Fibroblast of skin of right biceps (primary cell): ENCODE measurements at regions not wholly inside any gene's neighbourhood (a gene's known extent, or its start where the extent isn't known, plus 50 kb on each side); places are given as distances from the start of the nearest gene placed in this dataset.
"Not testable (repeated sequence)": the region's sequence is repeated elsewhere in the genome, so short reads cannot be mapped to it uniquely, and the experiment has no call there.

ENCODE experiments used
- DNase-seq: peaks from one replicate; pipeline ENCODE4 v3.0.0-alpha.2; 2013

GRCh38 chr11:109046284-109046992 lies 375.6 kb upstream of the C11orf87 start:
- no peak for DNase-seq

DNA sequence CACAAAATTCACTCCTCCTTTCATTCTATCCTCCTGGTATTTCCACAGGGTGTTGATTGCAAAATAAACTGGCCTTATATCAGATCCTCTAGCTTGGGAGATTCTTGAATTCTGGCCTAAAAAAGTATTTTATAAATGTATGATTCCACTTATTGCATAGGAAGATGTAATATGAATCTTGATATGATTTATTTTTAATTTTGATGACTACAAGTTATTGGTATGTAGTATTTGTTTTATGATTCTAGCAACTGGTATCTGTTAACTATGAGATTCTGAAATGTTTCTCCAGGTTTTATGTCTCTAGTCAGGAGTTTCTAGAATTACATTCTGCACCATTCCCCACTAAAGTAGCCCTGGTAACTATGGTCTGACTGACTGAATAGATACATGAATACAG lies 373.9 kb upstream of the C11orf87 start:
- DNase-seq = peak; percentile 66

DNA sequence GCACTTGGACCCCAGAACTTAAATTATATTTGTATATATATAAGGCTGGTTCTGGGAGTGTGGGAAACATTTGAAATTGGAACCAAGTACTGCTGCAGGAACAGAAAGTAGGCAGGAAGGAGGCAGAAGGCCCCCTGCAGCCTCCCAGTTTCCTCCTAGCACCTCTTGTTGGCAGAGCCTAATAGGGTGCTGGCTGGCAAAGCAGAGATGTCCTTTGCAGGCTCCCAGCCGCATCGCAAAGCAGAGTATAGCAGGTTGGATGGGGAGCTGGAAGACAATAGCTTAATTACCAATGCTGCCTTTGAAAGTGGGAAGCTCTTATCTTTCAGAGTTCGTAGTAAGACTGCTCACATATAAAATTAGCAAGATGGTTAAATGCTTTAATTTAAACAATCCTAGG lies 370.8 kb upstream of the C11orf87 start:
- DNase-seq = no peak

DNA sequence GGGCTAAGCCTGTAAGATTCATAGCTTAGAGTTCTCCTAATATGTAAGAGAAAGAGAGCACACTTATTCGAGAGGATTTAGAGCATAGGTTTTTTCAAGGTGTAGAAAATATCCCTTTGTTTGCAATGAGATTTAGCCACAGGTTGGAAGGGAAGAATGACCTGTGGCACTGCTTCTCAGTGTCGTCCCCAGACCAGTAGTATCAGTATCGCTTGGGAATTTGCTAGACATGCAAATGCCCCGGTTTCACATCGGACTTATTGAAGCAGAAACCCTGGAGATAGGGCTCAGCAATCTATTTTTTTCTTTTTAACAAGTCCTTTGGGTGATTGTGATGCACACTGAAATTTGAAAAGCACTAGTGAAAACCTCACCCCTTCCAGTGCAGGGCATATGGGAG lies 362.6 kb upstream of the C11orf87 start:
- no peak for DNase-seq

DNA sequence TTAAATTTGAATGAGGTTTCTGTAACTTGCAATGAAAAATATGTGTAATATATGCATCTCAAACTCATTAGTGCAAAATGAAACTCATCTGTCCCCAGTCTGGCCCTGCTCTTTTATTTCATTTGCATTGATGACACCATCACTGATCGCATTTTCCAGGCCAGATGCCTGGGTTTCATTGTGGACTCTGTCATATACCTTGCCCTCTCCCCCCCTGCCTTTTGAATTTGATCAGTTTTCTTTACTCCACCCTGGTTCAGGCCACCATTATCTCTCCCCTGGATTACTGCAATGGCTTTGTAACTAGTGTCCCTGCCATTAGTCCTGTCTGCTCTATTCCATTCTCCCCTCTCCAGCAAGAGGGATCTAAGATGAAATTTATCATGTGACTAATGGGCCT lies 360.6 kb upstream of the C11orf87 start:
- DNase-seq = no peak

- peak; percentile 51 for DNase-seq
These were observed 359.5 kb upstream of the C11orf87 start for GRCh38 chr11:109062445-109062844.

DNA sequence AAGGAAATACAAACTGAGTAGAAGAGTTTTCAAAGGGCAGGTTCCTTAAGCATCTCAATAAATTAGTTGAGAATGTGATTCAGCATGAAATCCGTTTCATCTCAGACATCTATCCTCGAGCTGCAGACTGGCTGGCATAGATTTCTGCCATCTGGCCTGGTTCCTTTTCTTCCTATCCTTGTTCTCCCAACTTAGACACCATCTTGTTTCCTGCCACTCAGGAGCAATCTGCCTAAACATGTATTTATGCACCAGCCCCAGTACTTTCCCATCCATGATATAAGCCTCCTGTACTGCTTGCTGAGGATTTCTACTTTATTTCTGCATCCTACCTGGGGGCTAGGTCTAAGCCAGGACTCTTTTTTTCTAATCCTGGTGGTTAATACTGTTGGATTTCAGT lies 359.1 kb upstream of the C11orf87 start:
- DNase-seq = no peak

- DNase-seq = not testable (repeated sequence)
These were observed 357.2 kb upstream of the C11orf87 start for GRCh38 chr11:109064618-109065311.

DNA sequence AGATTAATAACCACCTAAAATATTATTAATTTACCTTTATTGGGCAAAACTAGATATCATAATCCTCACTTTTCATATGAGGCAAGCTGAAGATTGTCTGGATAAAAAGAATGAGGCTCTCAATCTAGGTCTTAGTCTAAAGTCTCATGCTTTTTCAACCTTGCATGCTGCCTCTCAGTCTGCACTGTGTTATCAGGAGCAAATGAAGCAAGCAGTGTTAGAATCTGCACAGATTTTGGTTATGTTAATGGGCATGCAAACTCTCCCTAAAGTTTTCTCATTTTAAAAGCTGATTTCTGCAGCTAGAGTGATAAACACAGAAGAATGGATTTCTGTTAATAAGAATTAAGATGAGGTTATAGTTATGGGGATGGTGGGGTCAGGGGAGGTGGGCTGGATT lies 350.7 kb upstream of the C11orf87 start:
- no peak for DNase-seq

DNA sequence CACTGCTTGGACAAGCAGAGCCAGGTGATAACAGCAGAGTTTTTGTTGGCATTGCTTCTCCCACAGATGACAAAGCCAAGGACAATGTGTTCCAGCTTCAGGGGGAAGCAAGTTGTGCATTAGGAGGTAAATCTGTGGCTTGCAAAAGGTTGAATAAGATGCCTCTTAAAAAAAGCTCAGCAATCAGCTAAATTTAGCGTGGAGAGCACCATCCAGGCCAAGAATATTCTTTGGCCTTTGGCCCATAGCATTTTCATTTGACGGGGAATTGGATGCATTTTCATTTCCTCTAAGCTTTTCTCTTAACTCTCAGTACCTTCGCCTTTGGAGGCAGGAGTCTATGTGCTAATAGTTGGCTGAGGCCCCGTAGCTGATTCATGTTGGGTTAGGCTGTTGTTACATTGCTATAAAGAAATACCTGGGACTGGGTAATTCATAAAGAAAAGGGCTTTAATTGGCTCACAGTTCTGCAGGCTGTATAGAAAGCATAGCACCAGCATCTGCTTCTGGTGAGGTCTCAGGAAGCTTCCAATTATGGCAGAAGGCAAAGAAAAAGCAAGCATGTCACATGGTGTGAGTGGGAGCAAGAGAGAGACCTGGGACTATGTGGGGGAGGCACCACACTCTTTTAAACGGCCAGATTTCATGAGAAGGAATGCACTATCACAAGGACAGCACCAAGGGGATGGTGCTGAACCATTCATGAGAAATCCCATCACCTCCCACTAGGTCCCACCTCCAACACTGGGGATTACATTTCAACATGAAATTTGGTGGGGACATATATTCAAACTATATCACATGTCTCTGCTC lies 350.1 kb upstream of the C11orf87 start:
- peak; percentile 75 for DNase-seq

DNA sequence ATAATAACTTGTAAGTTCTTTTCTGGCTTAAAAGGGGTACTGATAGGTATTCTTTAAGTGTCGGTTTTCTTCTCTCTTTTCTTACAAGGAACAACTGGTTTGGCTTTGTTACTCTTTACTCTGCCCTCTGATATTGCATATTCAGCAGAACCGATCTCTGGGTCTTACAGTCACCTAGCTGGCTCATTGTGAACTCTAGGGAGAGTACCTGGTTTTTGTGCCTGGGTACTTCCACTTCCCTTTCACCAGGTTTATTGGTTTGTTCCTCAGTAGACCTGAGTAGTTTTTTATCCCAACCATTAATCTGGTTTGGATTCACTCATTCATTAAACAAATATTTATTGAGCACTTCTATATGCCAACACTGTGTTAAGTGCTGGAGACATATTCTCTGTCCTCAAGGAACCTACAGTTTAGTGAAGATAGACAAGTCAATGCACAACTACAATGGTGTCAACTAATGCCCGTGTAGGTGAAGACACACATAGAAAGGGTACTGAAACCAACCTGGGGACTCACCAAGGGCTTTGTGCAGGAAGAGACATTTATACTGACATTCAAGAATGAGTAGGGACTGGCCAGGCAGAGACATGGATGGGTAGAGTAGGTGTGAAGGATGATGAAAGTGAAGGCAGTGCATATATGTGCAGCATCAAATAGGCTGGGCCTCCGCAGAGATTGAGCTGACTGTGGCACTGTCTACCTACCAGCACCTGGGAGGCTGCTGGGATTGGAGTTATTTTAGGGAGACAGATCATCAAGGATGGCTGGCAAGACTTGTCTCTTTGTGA lies 348.8 kb upstream of the C11orf87 start:
- no peak for DNase-seq

DNA sequence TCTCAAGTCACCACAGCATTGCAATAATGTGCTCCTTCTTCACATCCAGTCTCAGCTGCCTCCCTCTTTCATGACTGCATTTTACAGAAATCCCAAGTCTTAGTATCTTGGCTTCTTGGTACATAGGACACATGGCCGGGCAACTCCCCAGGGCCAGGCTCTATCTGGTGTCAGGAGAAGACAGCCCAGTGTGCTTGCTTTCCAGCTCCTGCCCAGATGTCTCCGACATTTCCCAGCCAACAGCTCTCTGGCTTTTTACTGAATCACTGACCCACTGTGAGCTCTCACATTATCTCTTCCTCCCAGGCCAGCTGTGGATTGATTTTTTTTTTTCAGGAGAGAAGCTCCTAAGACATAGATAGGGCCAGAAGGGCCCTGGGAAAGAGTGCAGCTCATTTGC lies 346.0 kb upstream of the C11orf87 start:
- DNase-seq = no peak

GRCh38 chr11:109076870-109077269 lies 345.1 kb upstream of the C11orf87 start:
- no peak for DNase-seq

DNA sequence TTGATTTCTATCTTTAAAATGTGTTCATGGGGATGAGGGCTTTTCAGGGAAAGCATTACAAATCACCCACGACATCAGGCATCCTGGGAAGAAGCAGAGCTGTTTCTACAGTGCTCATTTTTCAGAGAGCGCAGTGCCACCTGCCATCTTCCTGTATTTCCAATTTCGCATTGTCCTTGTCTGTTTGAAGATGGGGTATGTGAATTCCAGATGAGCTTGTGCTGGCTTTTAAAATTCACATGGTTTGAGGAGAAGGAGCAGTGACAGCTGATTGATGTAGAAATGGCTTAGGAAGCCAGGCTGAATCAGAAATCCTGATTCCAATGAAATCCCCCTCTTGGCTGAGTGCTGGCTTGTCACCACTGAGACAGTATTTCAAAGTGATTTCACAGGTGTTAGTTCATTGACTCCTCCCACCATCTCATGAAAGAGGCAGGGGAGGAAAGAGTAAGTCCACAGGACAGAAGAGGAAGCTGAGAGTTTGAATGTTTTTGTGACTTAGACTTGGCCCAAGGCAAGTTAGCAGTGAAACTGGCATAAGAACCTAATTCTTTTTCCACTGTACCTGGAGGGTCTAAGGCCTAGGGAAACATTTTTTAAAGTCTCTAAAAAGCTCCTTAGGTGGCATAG lies 344.6 kb upstream of the C11orf87 start:
- no peak for DNase-seq

GRCh38 chr11:109085708-109086373 lies 336.1 kb upstream of the C11orf87 start:
- peak; percentile 20 for DNase-seq

DNA sequence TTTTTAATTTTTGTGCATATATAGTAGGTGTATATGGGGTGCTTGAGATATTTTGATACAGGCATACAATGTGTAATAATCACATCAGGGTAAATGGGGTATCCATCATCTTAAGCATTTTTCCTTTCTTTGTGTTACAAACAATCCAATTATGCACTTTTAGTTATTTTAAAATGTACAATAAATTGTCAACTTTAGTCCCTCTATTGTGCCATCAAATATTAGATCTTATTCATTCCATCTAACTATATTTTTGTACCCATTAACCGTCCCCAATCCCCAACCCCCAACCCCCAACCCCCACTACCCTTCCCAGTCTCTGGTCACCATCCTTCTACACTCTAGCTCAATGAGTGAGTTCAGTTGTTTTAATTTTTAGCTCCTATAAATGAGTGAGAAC lies 335.1 kb upstream of the C11orf87 start:
- no peak for DNase-seq

DNA sequence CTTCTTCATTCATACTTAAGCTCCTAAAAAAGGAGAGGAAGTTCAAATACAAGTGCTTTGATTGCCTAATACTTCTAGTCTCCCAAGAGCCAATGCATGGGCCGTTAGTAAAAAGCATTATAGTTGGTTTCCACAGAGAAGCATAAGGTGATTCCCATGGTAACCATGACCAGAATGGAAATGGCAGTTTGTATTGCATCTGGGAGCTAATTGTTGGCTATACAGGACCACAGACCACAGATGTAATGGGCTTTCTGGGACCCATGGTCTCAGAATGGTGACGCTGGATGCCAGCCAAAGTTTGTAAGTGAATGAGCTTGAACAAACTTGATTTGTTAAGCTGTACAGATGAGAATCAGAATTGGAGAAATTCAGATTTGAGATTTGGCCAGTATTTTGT lies 333.9 kb upstream of the C11orf87 start:
- no peak for DNase-seq

DNA sequence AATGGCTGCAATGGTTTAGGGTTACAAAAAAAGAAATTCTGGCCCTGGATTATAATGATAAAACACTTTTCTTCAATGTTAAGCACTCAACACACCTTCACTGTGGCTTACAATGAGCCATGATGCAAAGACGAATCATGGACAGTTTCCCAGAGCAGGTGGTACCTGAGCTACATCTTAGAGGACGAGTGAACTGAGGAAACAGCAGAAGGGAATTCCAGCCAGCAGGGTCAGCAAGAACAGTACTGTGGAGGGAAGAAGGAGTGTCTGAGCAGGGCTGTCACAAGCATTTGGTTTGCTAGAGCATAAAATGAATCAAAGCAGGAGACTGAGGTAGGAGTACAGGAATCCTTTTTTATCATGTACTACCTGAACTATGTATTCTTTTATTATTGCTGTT lies 332.8 kb upstream of the C11orf87 start:
- no peak for DNase-seq

DNA sequence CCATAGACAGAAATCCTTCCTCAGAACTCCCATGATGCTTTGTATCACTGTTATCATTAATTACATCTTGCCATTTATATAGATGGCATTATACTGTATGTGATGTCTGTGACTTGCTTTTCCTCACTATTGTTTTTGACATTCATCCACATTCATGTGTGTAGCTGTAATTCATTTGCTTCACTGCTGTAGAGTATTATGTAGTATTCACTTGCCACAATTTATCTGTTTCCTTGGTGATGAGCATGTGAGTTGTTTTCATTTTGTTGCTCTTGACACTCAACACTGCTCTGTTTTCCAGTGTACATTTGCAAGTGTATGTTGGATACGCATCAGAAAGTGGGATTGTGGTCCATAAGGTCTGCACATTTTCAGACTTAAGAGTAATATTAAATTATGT lies 328.6 kb upstream of the C11orf87 start:
- DNase-seq = no peak

DNA sequence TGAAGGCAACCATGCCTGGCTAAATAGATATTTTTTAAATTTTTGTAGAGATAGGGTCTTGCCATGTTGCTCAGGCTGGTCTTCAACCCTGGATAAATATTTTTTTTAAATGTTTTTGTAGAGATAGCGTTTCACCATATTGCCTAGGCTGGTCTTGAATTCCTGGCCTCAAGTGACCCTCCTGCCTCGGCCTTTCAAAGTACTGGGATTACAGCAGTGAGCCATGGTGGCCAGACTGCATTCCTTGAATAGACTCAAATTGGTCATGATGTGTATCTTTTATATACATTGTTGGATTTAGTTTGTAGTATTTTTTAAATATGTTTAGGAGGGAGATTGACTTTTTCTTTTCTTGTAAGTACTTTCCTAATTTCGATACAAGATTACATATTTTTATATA lies 325.7 kb upstream of the C11orf87 start:
- DNase-seq = no peak

GRCh38 chr11:109106151-109106906 lies 315.7 kb upstream of the C11orf87 start:
- no peak for DNase-seq
